GM12873 (cell line): ENCODE measurements at regions not wholly inside any gene's neighbourhood (a gene's known extent, or its start where the extent isn't known, plus 50 kb on each side); places are given as distances from the start of the nearest gene placed in this dataset.

Experiments used
- TF ChIP-seq, protein P1 (sequence below): IDR thresholded peaks from 2 replicates; pipeline ENCODE4 v1.5.1; 2012; ENCODE audit warnings: low read depth, mild to moderate bottlenecking, moderate library complexity, low read length, control low read depth; ENCODE audit not compliant: insufficient read depth; ENCODE audit errors: missing control alignments

DNA sequence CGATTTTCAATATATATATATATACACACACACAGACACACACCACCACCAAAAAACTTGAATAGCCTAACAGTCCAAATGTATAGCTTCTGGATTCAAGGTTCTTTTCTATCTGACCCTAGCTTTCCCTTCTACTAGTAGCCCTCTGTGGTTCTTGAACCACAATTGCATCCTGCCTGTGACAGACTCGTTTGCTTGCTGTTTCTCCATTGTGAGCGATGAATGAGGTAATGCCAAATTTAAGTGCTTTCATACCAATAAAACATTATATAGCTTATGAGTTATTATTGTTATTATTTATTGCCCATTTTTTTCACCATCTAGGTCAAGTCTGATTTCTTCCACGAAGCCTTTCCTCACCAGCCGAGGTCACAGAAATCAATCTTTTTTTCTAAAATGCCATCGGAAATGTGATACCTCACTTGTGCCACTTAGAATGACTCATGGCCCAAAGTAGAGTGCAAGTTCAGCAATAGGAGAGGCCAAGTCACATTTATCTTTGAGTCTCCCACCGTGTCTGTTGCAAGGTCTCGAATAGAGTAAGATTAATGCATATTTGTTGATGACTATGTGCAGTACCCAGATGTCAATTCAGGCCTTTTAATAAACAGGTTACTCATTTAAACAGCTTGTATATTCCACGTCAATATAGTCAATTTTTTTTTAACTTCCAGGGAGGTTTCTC is 1015.8 kb upstream of the SEL1L start:
- TF ChIP-seq, protein P1, sequence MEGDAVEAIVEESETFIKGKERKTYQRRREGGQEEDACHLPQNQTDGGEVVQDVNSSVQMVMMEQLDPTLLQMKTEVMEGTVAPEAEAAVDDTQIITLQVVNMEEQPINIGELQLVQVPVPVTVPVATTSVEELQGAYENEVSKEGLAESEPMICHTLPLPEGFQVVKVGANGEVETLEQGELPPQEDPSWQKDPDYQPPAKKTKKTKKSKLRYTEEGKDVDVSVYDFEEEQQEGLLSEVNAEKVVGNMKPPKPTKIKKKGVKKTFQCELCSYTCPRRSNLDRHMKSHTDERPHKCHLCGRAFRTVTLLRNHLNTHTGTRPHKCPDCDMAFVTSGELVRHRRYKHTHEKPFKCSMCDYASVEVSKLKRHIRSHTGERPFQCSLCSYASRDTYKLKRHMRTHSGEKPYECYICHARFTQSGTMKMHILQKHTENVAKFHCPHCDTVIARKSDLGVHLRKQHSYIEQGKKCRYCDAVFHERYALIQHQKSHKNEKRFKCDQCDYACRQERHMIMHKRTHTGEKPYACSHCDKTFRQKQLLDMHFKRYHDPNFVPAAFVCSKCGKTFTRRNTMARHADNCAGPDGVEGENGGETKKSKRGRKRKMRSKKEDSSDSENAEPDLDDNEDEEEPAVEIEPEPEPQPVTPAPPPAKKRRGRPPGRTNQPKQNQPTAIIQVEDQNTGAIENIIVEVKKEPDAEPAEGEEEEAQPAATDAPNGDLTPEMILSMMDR: no peak

DNA sequence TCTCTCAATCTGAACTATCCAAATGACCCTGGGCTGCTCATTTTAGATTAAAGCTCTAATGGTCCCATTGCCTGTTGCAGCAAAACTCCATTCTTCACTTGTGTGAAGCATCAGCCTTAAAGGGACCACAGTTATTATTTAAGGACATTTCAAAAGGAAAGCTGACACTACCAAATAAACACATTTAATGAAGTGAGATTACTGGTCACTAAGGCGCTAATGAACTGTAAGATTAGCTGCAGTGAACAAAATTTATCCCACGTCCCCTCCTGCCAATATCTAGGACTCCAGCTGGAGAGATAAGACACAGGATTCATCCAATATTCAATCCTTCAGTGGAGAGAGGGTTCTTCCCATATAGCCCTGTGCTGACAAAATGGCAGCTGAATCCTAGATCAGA is 1029.2 kb upstream of the SEL1L start:
- TF ChIP-seq, protein P1: no peak

DNA sequence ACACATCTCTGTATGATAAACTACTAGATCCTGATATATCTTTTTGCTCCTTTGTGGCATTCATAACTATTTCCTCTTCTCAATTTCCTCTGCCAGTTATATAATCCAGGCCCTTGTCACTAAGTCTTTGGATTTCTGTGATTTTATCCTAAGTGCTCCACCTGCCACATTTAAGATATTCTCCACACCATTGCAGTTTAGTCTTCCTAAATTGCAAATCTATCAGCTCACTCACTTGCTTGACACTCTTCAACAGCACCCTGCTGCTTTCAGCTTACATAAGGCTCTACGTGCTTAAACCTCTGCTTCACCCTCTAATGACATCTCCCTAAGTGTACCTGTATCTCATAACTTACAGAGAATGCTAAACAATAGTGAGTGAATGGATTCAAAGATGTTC is 1032.2 kb upstream of the SEL1L start:
- TF ChIP-seq, protein P1: no peak

DNA sequence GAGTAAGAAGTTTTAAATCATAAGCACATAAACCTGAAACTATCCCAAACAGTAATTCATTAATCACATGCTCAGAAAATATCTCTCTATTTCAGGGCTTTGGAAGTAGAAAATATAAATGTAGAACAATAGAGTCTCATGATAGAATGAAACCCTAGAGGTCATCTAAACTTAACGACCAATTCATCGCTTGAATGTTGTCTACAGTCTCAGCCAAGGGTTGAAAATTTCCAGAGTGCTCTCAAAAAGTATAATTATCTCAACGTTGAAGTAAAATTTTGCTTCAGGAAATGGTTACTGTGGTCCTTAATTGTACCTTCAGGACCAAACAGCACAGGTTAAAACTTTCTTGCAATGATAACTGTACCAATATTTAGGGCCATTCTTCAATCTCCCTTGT is 1053.6 kb upstream of the SEL1L start:
- TF ChIP-seq, protein P1: no peak

DNA sequence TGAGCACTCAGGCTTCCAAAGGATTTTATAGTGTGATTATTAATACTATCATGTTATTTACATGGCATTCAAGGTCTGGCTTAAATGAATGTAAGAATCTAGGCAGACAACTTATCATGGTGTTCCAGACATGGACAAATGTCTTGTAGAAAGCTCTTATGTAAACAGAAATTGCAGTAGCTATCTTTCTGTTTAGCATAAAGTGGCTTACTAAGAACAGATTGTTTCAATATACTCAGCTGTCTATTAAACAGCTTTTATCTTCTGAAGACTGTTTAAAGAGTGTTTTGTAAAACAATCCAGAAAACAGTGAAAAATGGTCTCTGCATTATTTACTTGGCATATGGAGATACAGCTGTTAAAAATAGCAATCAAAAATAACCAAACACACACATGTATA is 1061.8 kb upstream of the SEL1L start:
- TF ChIP-seq, protein P1: no peak

DNA sequence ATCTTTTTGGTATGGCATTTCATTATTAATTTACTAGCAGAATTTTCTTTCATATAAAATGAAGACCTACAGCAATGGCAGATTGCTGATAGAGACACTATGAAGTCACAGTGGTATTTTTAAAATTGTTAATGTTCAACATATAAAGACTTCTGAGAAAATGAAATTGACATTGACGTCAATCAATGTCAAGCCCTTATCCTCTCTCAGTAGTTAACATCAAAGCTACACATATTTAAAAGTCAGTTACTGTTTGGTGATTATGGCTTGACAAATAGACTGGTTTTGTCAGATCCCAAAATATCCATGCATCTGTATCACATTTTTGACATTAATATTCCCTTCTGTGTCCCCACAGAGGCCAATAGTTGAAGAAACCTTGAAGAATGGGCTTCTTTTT is 1069.1 kb upstream of the SEL1L start:
- TF ChIP-seq, protein P1: no peak

DNA sequence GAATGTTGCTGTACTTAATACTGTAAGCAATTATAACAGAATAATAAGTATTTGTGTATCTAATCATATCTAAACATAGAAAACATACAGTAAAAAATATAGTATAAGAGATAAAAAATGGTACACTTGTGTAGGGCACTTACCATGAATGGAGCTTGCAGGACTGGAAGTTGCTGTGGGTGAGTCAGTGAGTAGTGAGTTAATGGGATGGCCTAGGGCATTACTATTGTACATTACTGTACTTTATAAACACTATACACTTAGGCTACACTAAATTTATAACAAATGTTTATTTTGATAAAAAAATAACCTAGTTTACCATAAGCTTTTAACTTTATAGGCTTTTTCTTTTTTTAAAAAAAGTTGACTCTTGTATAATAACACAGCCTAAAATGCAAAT is 1071.2 kb upstream of the SEL1L start:
- TF ChIP-seq, protein P1: no peak

- TF ChIP-seq, protein P1: no peak
These were observed 1088.3 kb upstream of the SEL1L start for GRCh38 chr14:82621881-82622450.
